ENCODE measurements at regions not wholly inside any gene's neighbourhood (a gene's known extent, or its start where the extent isn't known, plus 50 kb on each side); places are given as distances from the start of the nearest gene placed in this dataset.

DNA sequence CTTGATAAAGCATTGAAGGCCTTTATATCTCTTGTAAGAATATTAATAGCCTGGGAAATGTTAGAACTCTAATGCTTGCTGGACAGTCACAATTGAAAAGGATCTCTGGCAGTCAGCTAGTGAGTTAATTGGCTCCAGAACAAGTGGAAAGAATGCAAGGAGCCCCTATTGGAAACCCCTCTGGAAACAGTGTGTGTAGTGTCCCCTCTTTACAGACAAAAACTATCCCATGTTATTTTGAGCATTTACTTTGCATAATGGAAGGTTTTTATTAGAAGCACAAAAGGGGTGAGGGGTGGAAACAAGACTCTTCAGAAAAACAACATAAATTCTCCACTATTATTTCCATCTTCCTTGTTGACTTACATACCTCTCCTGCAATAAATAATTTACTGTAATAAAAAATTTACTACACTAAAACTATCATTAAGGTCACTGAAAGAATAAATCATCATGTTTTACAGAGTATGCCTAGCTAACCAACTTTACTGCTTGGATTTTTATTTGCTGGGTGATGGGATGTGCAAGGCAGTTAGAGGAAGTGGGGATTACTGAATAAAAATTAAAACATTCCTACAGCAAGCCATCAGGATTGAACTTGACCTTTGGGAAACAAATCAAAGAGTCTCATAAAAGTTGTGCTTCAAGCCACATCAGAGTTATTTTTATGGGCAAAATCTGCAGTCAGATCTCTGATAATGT is 610.4 kb downstream of the TBC1D4 start:
- H3K36me3 ChIP-seq (ENCODE audit: insufficient read depth) = no peaks in the 10 kb centered on the region
- no peak for DNase-seq (ENCODE audit: low spot score)
- H3F3A ChIP-seq (replicated peaks; ENCODE audit: low read depth) = no peaks in the 10 kb centered on the region
- Mint-ChIP-seq H3K27ac (no peak overlapping the region), H3K4me3 (no peak overlapping the region), H3K36me3 (ENCODE audit: low read depth) (peaks cover 5% of the 10 kb centered on the region; the same call in 2 of the 3 replicates), H3K9me3 (peaks cover 15% of the 10 kb centered on the region; the same call in 2 of the 3 replicates), H3K27me3 (ENCODE audit: insufficient read depth, low read depth, poor library complexity) (no peaks in the 10 kb centered on the region), H3K4me1 (no peaks in the 10 kb centered on the region)
- no peaks in the 10 kb centered on the region for H3K79me2 ChIP-seq (replicated peaks; ENCODE audit: insufficient read depth)
- TF ChIP-seq POLR2AphosphoS5 (IDR thresholded peaks at IDR 0.05; ENCODE audit: low read depth) (no peak), CTCF (conservative IDR thresholded peaks at IDR 0.05; ENCODE audit: low read depth in 2 of 2) (no peak), NANOG (IDR thresholded peaks at IDR 0.05; ENCODE audit: borderline replicate concordance) (no peak), ZNF331 (CRISPR knock-in tag; IDR thresholded peaks at IDR 0.05; ENCODE audit: low read depth) (no peak), JUNB (IDR thresholded peaks at IDR 0.05; ENCODE audit: unreplicated experiment) (no peak), REST (IDR thresholded peaks at IDR 0.05; ENCODE audit: unreplicated experiment) (no peak), EZH2phosphoT487 (IDR thresholded peaks at IDR 0.05; ENCODE audit: unreplicated experiment) (no peak), EZH2 (IDR thresholded peaks at IDR 0.05; ENCODE audit: low read depth, unreplicated experiment) (no peak), CREB1 (CRISPR knock-in tag; IDR thresholded peaks at IDR 0.05; ENCODE audit: low read depth) (no peak)
- TF ChIP-seq, protein P1, sequence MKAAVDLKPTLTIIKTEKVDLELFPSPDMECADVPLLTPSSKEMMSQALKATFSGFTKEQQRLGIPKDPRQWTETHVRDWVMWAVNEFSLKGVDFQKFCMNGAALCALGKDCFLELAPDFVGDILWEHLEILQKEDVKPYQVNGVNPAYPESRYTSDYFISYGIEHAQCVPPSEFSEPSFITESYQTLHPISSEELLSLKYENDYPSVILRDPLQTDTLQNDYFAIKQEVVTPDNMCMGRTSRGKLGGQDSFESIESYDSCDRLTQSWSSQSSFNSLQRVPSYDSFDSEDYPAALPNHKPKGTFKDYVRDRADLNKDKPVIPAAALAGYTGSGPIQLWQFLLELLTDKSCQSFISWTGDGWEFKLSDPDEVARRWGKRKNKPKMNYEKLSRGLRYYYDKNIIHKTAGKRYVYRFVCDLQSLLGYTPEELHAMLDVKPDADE (IDR thresholded peaks at IDR 0.05) = no peak
- H3K4me3 ChIP-seq = no peak overlapping the region
- H3K27me3 ChIP-seq (ENCODE audit: insufficient read depth) = no peaks in the 10 kb centered on the region
- H3K4me1 ChIP-seq (ENCODE audit: insufficient read depth) = no peaks in the 10 kb centered on the region
- no peaks in the 10 kb centered on the region for H4K20me1 ChIP-seq (replicated peaks; ENCODE audit: insufficient read depth)
- no peak overlapping the region for H3K27ac ChIP-seq (ENCODE audit: low read depth)
- 0 out of 2 replicates have a peak, but pooled peaks cover 3% of the 10 kb centered on the region for H3K9me2 ChIP-seq (ENCODE audit: insufficient read depth)
- no peak for ATAC-seq
- H3K4me2 ChIP-seq = no peak overlapping the region
- H2AFZ ChIP-seq = no peak overlapping the region
